SU-DHL-6 (cell line): ENCODE measurements at regions not wholly inside any gene's neighbourhood (a gene's known extent, or its start where the extent isn't known, plus 50 kb on each side); places are given as distances from the start of the nearest gene placed in this dataset.

Source experiments
- H2AFZ ChIP-seq: fragments of 200-600 bp; sonication (generic); 2 replicates; pipeline ENCODE4 v1.6.1; 2014; ENCODE audit warnings: low read depth, mild to moderate bottlenecking, moderate library complexity, mixed read lengths, antibody characterized with exemption, low read length; ENCODE audit not compliant: severe bottlenecking
- H3F3A ChIP-seq: fragments of 200-600 bp; shearing (Covaris generic); 2 replicates; pipeline ENCODE4 v1.6.0; 2016; ENCODE audit warnings: antibody characterized with exemption, mild to moderate bottlenecking; ENCODE audit not compliant: insufficient read depth
- H3K27ac ChIP-seq: fragments of 200-600 bp; sonication (generic); 2 replicates; pipeline ENCODE4 v1.5.1; 2016; ENCODE audit warnings: low read depth, mild to moderate bottlenecking, low read length, moderate library complexity, mixed read lengths
- H3K27me3 ChIP-seq: fragments of 200-600 bp; sonication (generic), shearing (Covaris generic); 2 replicates; pipeline ENCODE4 v1.6.0; 2014; ENCODE audit warnings: mild to moderate bottlenecking, low read length
- H3K36me3 ChIP-seq: fragments of 200-600 bp; sonication (generic); 2 replicates; pipeline ENCODE4 v1.6.1; 2014; ENCODE audit warnings: mild to moderate bottlenecking, low read length, mixed read lengths
- H3K4me2 ChIP-seq: fragments of 300-600, 200-600 bp; shearing (Covaris generic), sonication (generic); 2 replicates; pipeline ENCODE4 v1.6.0; 2014; ENCODE audit warnings: low read length, low read depth, mild to moderate bottlenecking; ENCODE audit not compliant: poor library complexity, severe bottlenecking
- H3K4me3 ChIP-seq: fragments of 200-600 bp; sonication (generic); 2 replicates; pipeline ENCODE4 v1.5.1; 2014; ENCODE audit warnings: antibody characterized with exemption, low read length, mild to moderate bottlenecking, mixed read lengths; ENCODE audit not compliant: insufficient read depth, poor library complexity, severe bottlenecking
- H3K79me2 ChIP-seq: fragments of 200-600 bp; sonication (generic); 2 replicates; pipeline ENCODE4 v1.6.1; 2014; ENCODE audit warnings: mild to moderate bottlenecking, low read length, moderate library complexity; ENCODE audit not compliant: insufficient read depth
- H3K9ac ChIP-seq: fragments of 200-600 bp; sonication (generic); 2 replicates; pipeline ENCODE4 v1.7.0; 2014; ENCODE audit warnings: mild to moderate bottlenecking, low read length
- H3K9me2 ChIP-seq: fragments of 200-600 bp; sonication (generic); replicated peaks from 2 replicates; pipeline ENCODE4 v1.6.1; 2014; ENCODE audit warnings: low read length; ENCODE audit not compliant: insufficient read depth
- H3K9me3 ChIP-seq: fragments of 200-600 bp; sonication (generic); 2 replicates; pipeline ENCODE4 v1.6.1; 2014; ENCODE audit warnings: low read length, mixed read lengths; ENCODE audit not compliant: insufficient read depth
- H4K20me1 ChIP-seq: fragments of 200-600 bp; sonication (generic); 2 replicates; pipeline ENCODE4 v1.6.1; 2014; ENCODE audit warnings: low read depth, mild to moderate bottlenecking, antibody characterized with exemption, low read length, moderate library complexity, mixed read lengths
- EZH2phosphoT487 ChIP-seq: fragments of 200-600 bp; sonication (generic), shearing (Covaris generic); conservative IDR thresholded peaks from 2 replicates; pipeline ENCODE4 v1.6.1; 2018; ENCODE audit warnings: mild to moderate bottlenecking, antibody characterized with exemption, low read length, moderate library complexity, mixed read lengths
- TF ChIP-seq, protein P1 (sequence below): fragments of 200-600 bp; sonication (generic); IDR thresholded peaks from one replicate; pipeline ENCODE4 v1.5.1; 2017; ENCODE audit warnings: antibody characterized with exemption, mild to moderate bottlenecking, low read length, moderate library complexity; ENCODE audit not compliant: insufficient read depth, poor library complexity, severe bottlenecking

DNA sequence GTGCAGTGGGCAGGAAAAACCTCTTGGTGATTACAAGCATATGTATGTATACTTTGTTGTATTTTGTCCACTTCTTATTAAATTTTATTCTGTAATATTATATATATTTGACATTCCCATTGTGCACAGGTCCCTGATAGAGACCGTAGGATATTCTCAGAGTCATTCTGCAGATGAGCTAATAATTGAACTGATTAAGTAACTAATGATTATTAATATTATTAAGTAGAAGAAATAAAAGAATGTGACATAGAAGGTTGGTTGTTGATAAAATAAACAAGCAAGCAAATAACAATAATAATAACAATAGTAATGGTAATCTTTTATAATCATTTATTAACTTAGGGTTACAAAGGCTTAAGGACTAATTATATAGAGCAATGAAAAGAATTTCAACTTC is 780.6 kb upstream of the ZWINT start:
- no peaks in the 10 kb centered on the region for H3K9me3 ChIP-seq
- H3K27ac ChIP-seq, result no peak overlapping the region
- H2AFZ ChIP-seq, result no peak overlapping the region
- H3F3A ChIP-seq, result no peaks in the 10 kb centered on the region
- H3K4me2 ChIP-seq, result no peak overlapping the region
- TF ChIP-seq, protein P1, sequence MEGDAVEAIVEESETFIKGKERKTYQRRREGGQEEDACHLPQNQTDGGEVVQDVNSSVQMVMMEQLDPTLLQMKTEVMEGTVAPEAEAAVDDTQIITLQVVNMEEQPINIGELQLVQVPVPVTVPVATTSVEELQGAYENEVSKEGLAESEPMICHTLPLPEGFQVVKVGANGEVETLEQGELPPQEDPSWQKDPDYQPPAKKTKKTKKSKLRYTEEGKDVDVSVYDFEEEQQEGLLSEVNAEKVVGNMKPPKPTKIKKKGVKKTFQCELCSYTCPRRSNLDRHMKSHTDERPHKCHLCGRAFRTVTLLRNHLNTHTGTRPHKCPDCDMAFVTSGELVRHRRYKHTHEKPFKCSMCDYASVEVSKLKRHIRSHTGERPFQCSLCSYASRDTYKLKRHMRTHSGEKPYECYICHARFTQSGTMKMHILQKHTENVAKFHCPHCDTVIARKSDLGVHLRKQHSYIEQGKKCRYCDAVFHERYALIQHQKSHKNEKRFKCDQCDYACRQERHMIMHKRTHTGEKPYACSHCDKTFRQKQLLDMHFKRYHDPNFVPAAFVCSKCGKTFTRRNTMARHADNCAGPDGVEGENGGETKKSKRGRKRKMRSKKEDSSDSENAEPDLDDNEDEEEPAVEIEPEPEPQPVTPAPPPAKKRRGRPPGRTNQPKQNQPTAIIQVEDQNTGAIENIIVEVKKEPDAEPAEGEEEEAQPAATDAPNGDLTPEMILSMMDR, result no peak
- TF ChIP-seq EZH2phosphoT487, result no peak
- H3K4me3 ChIP-seq, result no peak overlapping the region
- H3K27me3 ChIP-seq, result no peaks in the 10 kb centered on the region
- no peak overlapping the region for H3K9ac ChIP-seq
- H3K9me2 ChIP-seq, result no peaks in the 10 kb centered on the region
- no peaks in the 10 kb centered on the region for H3K79me2 ChIP-seq
- H4K20me1 ChIP-seq, result no peaks in the 10 kb centered on the region
- no peaks in the 10 kb centered on the region for H3K36me3 ChIP-seq

DNA sequence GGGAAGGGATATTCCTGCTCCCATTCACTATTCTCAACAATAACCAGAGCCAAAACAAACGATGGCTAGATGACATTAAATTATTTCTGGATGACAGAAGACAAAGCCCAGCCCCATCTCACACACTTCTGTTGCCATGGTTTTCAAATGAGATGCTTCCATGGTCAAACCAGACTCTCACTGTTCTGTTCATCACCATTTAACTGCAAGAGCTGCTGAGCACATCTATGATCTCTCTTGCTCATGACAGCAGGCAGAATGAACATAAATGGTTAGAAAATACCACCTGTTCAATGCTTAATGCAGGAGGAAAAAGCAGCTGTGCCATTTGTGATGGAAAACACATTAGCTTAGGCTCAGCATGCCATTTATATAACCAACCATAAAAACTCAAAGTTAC is 758.6 kb upstream of the ZWINT start:
- Histone ChIP-seq H3K36me3 (no peaks in the 10 kb centered on the region), H3K4me3 (no peak overlapping the region), H4K20me1 (no peaks in the 10 kb centered on the region), H2AFZ (no peak overlapping the region), H3K9me2 (peaks cover under 1% of the 10 kb centered on the region; the same call in 1 of the 2 replicates), H3K9me3 (no peaks in the 10 kb centered on the region), H3F3A (no peaks in the 10 kb centered on the region), H3K4me2 (no peak overlapping the region), H3K27ac (no peak overlapping the region), H3K9ac (no peak overlapping the region), H3K27me3 (no peaks in the 10 kb centered on the region), H3K79me2 (no peaks in the 10 kb centered on the region)
- TF ChIP-seq, protein P1, result no peak
- no peak for TF ChIP-seq EZH2phosphoT487

DNA sequence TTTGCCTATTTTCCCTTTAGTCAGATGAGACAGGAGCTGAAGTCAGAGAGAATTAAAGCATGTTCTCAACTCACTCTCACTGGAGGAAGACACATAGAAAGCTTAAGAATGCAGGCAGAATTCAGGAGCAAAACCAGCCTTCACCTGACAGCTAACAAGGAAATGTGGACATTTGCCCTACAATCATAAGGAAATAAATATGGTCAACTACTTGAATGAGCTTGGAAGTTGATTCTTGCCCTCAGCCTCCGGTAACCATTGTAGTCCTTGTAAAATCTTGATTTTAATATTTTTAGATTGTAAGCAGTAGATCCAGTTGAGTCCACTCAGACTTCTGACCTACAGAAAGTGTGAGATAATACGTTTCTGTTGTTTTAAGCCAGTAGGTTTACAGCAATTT is 752.5 kb upstream of the ZWINT start:
- H3K9me3 ChIP-seq, result no peaks in the 10 kb centered on the region
- H3K9me2 ChIP-seq, result peaks cover 4% of the 10 kb centered on the region; the same call in 1 of the 2 replicates
- H3K27me3 ChIP-seq, result no peaks in the 10 kb centered on the region
- no peaks in the 10 kb centered on the region for H3K36me3 ChIP-seq
- no peak overlapping the region for H3K4me2 ChIP-seq
- H2AFZ ChIP-seq, result no peak overlapping the region
- no peak overlapping the region for H3K27ac ChIP-seq
- no peaks in the 10 kb centered on the region for H3F3A ChIP-seq
- no peak overlapping the region for H3K9ac ChIP-seq
- no peaks in the 10 kb centered on the region for H3K79me2 ChIP-seq
- no peak overlapping the region for H3K4me3 ChIP-seq
- TF ChIP-seq, protein P1, result no peak
- no peak for TF ChIP-seq EZH2phosphoT487
- H4K20me1 ChIP-seq, result no peaks in the 10 kb centered on the region
